ENCODE measurements at regions not wholly inside any gene's neighbourhood (a gene's known extent, or its start where the extent isn't known, plus 50 kb on each side); places are given as distances from the start of the nearest gene placed in this dataset.

DNA sequence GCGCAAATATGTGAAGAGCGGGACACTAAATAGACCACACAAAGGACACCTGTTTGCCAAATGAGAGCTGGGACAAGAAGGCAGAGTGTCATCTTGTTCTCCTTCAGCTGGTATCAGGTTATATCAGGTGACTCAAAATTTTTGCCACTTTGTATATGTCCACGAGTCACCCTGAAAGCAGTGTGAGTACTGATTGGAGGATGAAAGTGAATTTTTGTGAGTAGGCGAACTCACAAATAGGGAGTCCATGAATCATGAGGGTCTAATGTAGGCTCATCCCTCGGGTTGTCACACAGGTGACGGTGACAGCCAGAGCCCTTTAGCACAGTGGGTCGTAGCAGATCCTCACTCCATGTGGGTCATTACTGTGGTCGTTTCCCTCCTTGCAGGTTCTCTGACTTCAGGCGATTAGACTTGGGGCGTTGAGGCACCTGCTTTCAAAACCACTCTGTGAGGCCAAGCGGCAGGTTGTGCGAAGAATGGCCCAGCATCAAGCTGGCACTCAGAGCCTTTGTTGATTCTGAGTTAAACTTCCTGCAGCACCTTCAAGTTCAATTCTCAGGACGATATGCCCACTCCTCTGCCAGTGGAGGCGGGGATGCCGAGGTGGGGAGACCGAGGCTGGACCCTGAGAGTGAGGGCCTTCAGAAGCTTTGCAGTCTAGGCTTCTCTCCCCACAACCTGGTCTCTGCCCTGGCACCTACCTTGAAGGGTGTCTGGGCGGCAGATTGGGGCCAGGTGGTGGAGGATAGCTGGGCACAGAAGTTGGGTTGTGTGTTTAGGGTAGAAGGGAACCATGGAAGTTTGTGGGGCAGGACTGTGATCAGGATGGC is 173.8 kb downstream of the SMAD6 start:
- no peak overlapping the region for H3K27ac ChIP-seq (ENCODE audit: low read depth in 1 of 2, low read length in 1 of 2)
- no peak overlapping the region for H3K9ac ChIP-seq (ENCODE audit: insufficient read depth in 1 of 2, low read length in 2 of 2)
- H3K9me3 ChIP-seq (ENCODE audit: control insufficient read depth in 4 of 4, insufficient read depth in 3 of 4, low read length in 3 of 4): peaks cover 0 to 2% (median 0%) of the 10 kb centered on the region in 4 donors
- H3K4me1 ChIP-seq (ENCODE audit: control insufficient read depth in 5 of 5, insufficient read depth in 5 of 5, low read length in 5 of 5): peaks cover 0 to 8% (median 5%) of the 10 kb centered on the region in 5 donors
- no peaks in the 10 kb centered on the region for H3K27me3 ChIP-seq (ENCODE audit: control insufficient read depth in 3 of 3, insufficient read depth in 3 of 3, low read length in 2 of 3)
- no peak overlapping the region for H3K4me3 ChIP-seq
- WGBS, 2 donors: 91 to 93% methylated on average over 17 of the region's 17 CpGs
- TF ChIP-seq, protein P1, sequence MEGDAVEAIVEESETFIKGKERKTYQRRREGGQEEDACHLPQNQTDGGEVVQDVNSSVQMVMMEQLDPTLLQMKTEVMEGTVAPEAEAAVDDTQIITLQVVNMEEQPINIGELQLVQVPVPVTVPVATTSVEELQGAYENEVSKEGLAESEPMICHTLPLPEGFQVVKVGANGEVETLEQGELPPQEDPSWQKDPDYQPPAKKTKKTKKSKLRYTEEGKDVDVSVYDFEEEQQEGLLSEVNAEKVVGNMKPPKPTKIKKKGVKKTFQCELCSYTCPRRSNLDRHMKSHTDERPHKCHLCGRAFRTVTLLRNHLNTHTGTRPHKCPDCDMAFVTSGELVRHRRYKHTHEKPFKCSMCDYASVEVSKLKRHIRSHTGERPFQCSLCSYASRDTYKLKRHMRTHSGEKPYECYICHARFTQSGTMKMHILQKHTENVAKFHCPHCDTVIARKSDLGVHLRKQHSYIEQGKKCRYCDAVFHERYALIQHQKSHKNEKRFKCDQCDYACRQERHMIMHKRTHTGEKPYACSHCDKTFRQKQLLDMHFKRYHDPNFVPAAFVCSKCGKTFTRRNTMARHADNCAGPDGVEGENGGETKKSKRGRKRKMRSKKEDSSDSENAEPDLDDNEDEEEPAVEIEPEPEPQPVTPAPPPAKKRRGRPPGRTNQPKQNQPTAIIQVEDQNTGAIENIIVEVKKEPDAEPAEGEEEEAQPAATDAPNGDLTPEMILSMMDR (IDR thresholded peaks at IDR 0.05; ENCODE audit: control extremely low read depth, extremely low read depth): no peak
- ATAC-seq (ENCODE audit: insufficient read depth, low FRiP score): no peak
- H3K36me3 ChIP-seq (ENCODE audit: control insufficient read depth in 4 of 4, insufficient read depth in 4 of 4, low read length in 4 of 4): no peaks in the 10 kb centered on the region
- DNase-seq: no peak

DNA sequence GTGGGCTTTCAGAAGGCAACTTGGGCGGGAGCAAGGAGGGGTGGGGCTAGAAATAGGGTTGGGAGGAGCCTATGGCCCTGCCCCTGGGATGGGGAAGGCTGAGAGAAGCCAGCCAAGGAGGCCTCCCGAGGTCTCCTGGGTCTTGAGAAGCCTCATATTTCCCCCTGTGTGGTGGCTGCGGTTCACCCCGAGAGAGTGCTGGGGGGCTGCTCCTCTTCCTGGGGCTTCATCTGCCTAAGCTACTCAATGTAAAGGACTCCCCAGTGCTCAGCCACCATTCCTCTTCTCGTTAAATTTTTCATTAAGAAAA is 174.3 kb downstream of the SMAD6 start:
- Histone ChIP-seq H3K9ac (ENCODE audit: insufficient read depth in 1 of 2, low read length in 2 of 2) (no peak overlapping the region), H3K27me3 (ENCODE audit: control insufficient read depth in 3 of 3, insufficient read depth in 3 of 3, low read length in 2 of 3) (no peaks in the 10 kb centered on the region), H3K4me3 (no peak overlapping the region), H3K36me3 (ENCODE audit: control insufficient read depth in 4 of 4, insufficient read depth in 4 of 4, low read length in 4 of 4) (no peaks in the 10 kb centered on the region), H3K4me1 (ENCODE audit: control insufficient read depth in 5 of 5, insufficient read depth in 5 of 5, low read length in 5 of 5) (peaks cover 0 to 8% (median 5%) of the 10 kb centered on the region in 5 donors), H3K9me3 (ENCODE audit: control insufficient read depth in 4 of 4, insufficient read depth in 3 of 4, low read length in 3 of 4) (peaks cover 0 to 2% (median 0%) of the 10 kb centered on the region in 4 donors), H3K27ac (ENCODE audit: low read depth in 1 of 2, low read length in 1 of 2) (no peak overlapping the region)
- 59 to 79% methylated on average over 5 of the region's 5 CpGs for WGBS, 2 donors
- no peak for DNase-seq
- TF ChIP-seq, protein P1 (IDR thresholded peaks at IDR 0.05; ENCODE audit: control extremely low read depth, extremely low read depth): no peak
- ATAC-seq (ENCODE audit: insufficient read depth, low FRiP score): no peak

DNA sequence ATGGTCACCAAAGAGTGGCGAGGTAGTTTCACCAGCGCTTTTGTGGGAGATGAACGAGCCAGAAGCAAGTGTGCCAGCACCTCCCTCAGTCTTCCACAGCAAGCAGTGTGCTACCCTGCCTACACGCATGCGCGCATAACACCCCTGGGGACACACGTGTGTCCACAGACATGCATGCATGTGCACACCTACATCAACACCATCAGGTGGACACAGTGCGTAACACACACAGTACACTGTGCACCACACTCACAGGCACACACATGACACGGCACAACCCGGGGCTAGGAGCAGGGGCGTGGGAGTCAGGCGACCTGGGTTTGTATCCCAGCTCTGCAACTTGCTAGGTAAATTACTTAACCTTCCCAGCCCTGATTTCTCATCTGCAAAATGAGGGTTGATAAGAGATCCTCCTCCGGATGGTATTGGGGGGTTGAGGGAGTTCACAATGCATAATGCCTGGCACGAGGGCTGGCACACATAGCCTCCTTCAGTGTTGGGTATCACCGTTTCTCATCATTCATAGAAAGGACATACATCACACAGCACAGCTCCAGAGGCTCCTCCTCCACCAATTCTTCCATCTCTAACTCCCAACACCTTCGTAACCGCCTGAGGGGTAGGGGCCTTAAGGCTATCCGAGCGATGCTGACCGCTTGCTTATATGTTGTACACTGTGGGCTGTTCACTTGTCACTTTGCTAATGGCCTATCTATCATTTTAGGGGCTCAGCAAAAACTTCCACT is 174.9 kb downstream of the SMAD6 start:
- Histone ChIP-seq H3K36me3 (ENCODE audit: control insufficient read depth in 4 of 4, insufficient read depth in 4 of 4, low read length in 4 of 4) (no peaks in the 10 kb centered on the region), H3K4me1 (ENCODE audit: control insufficient read depth in 5 of 5, insufficient read depth in 5 of 5, low read length in 5 of 5) (peaks cover 0 to 8% (median 6%) of the 10 kb centered on the region in 5 donors), H3K9ac (ENCODE audit: insufficient read depth in 1 of 2, low read length in 2 of 2) (no peak overlapping the region), H3K27me3 (ENCODE audit: control insufficient read depth in 3 of 3, insufficient read depth in 3 of 3, low read length in 2 of 3) (no peaks in the 10 kb centered on the region), H3K27ac (ENCODE audit: low read depth in 1 of 2, low read length in 1 of 2) (no peak overlapping the region), H3K9me3 (ENCODE audit: control insufficient read depth in 4 of 4, insufficient read depth in 3 of 4, low read length in 3 of 4) (peaks cover 0 to 2% (median 0%) of the 10 kb centered on the region in 4 donors), H3K4me3 (no peak overlapping the region)
- no peak for DNase-seq
- ATAC-seq (ENCODE audit: insufficient read depth, low FRiP score): no peak
- TF ChIP-seq, protein P1 (IDR thresholded peaks at IDR 0.05; ENCODE audit: control extremely low read depth, extremely low read depth): no peak
- WGBS, 2 donors: 94% methylated on average over 20 of the region's 20 CpGs
